ENCODE measurements at regions not wholly inside any gene's neighbourhood (a gene's known extent, or its start where the extent isn't known, plus 50 kb on each side); places are given as distances from the start of the nearest gene placed in this dataset.

DNA sequence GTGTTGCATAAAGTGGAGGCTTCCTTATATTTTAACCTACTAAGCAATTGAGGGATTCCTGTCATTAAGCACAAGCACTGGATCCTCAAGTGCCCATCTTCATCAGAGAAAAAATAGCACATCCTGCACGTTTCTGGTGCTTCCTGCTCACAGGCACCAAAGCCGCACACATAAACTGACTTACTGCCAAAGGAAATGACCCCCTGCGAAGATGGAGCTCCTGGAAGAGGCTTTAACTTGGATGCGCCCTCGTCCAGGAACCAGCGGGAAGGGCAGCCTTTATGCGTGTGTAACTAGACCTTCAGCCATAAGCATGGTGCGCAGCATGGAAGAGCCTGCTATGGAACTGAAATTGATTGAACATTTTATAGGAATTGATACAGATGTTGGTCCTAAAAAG lies 188.7 kb downstream of the FTCDNL1 start:
- ChIA-PET CTCF (no interaction called here), POLR2A (no interaction called here)
- Histone ChIP-seq H3K4me2 (ENCODE audit: insufficient read depth, low read length) (no peak overlapping the region), H2AFZ (ENCODE audit: low read depth, low read length) (no peak overlapping the region), H3K4me3 (replicated peaks in 1 of 3; ENCODE audit: insufficient read depth in 1 of 3, low read depth in 1 of 3, low read length in 3 of 3) (no peak overlapping the region), H3K4me1 (ENCODE audit: control insufficient read depth, extremely low read depth, insufficient read depth, low read length) (no peaks in the 10 kb centered on the region), H4K20me1 (replicated peaks; ENCODE audit: control insufficient read depth, extremely low read depth, insufficient read depth, low read length) (no peaks in the 10 kb centered on the region), H3K9me1 (replicated peaks; ENCODE audit: control insufficient read depth, extremely low read depth, insufficient read depth, low read length) (no peaks in the 10 kb centered on the region), H3K27me3 (ENCODE audit: control insufficient read depth in 2 of 2, insufficient read depth in 2 of 2, low read length in 2 of 2) (no peaks in the 10 kb centered on the region), H3K36me3 (ENCODE audit: control insufficient read depth in 2 of 2, extremely low read depth in 1 of 2, insufficient read depth in 2 of 2, low read length in 2 of 2) (no peaks in the 10 kb centered on the region), H3K27ac (ENCODE audit: insufficient read depth, low read depth, low read length) (no peak overlapping the region), H3K9ac (replicated peaks; ENCODE audit: extremely low read depth, insufficient read depth, low read length) (no peak overlapping the region), H3K79me2 (ENCODE audit: control insufficient read depth, insufficient read depth, low read length) (no peaks in the 10 kb centered on the region), H3K9me3 (replicated peaks; ENCODE audit: control insufficient read depth, insufficient read depth, low read length) (no peaks in the 10 kb centered on the region)
- TF ChIP-seq FOS (IDR thresholded peaks at IDR 0.05; ENCODE audit: borderline replicate concordance, insufficient read depth, low read length) (no peak), POLR2A (IDR thresholded peaks at IDR 0.05; ENCODE audit: low read depth, low read length) (no peak), GATA2 (IDR thresholded peaks at IDR 0.05; ENCODE audit: insufficient read depth, insufficient read length, low read depth, low read length) (no peak)
- DNase-seq (ENCODE audit: low read depth, low spot score) (no peak), FAIRE-seq (no peak)
- intact Hi-C loops (cut with micrococcal nuclease): no loop called here
- dilution Hi-C loops (cut with MboI; ENCODE audit: extremely low pct_ligation_motif_present, low sequenced_read_pairs): no loop called here
- BruUV-seq (replicated peaks): no TSS peak

DNA sequence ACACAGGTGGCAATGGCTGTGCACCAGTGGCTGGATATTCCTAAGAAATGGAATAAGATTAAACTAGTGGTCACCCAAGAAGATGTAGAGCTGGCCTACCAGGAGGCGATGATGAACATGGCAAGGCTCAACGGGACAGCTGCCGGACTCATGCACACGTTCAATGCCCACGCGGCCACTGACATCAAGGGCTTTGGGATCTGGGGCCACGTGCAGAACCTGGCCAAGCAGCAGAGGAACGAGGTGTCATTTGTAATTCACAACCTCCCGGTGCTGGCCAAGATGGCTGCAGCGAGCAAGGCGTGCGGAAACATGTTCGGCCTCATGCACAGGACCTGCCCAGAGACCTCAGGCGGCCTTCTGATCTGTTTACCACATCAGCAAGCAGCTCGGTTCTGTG lies 190.8 kb downstream of the FTCDNL1 start:
- POLR2A ChIA-PET: no interaction called here
- Histone ChIP-seq H3K36me3 (ENCODE audit: control insufficient read depth in 2 of 2, extremely low read depth in 1 of 2, insufficient read depth in 2 of 2, low read length in 2 of 2) (no peaks in the 10 kb centered on the region), H3K9me3 (replicated peaks; ENCODE audit: control insufficient read depth, insufficient read depth, low read length) (no peaks in the 10 kb centered on the region), H3K27me3 (ENCODE audit: control insufficient read depth in 2 of 2, insufficient read depth in 2 of 2, low read length in 2 of 2) (no peaks in the 10 kb centered on the region), H3K9ac (replicated peaks; ENCODE audit: extremely low read depth, insufficient read depth, low read length) (no peak overlapping the region), H3K27ac (ENCODE audit: insufficient read depth, low read depth, low read length) (no peak overlapping the region), H4K20me1 (replicated peaks; ENCODE audit: control insufficient read depth, extremely low read depth, insufficient read depth, low read length) (no peaks in the 10 kb centered on the region), H3K4me2 (ENCODE audit: insufficient read depth, low read length) (no peak overlapping the region), H3K9me1 (replicated peaks; ENCODE audit: control insufficient read depth, extremely low read depth, insufficient read depth, low read length) (no peaks in the 10 kb centered on the region), H3K4me1 (ENCODE audit: control insufficient read depth, extremely low read depth, insufficient read depth, low read length) (no peaks in the 10 kb centered on the region), H2AFZ (ENCODE audit: low read depth, low read length) (no peak overlapping the region), H3K79me2 (ENCODE audit: control insufficient read depth, insufficient read depth, low read length) (no peaks in the 10 kb centered on the region), H3K4me3 (replicated peaks in 1 of 3; ENCODE audit: insufficient read depth in 1 of 3, low read depth in 1 of 3, low read length in 3 of 3) (no peak overlapping the region)
- BruUV-seq (replicated peaks): no TSS peak
- intact Hi-C loops (cut with micrococcal nuclease): no loop called here
- DNase-seq (ENCODE audit: low read depth, low spot score) (no peak), FAIRE-seq (no peak)
- TF ChIP-seq JUN (IDR thresholded peaks at IDR 0.05; ENCODE audit: borderline replicate concordance, insufficient read depth, insufficient read length, low read depth) (no peak), FOS (IDR thresholded peaks at IDR 0.05; ENCODE audit: borderline replicate concordance, insufficient read depth, low read length) (no peak), POLR2A (IDR thresholded peaks at IDR 0.05; ENCODE audit: low read depth, low read length) (no peak), POLR2AphosphoS5 (IDR thresholded peaks at IDR 0.05; ENCODE audit: insufficient read depth, low read depth, low read length) (no peak), MYC (IDR thresholded peaks at IDR 0.05; ENCODE audit: low read depth, low read length) (no peak), GATA2 (IDR thresholded peaks at IDR 0.05; ENCODE audit: insufficient read depth, insufficient read length, low read depth, low read length) (no peak), EZH2 (IDR thresholded peaks at IDR 0.05; ENCODE audit: borderline replicate concordance, low read depth, low read length, severe bottlenecking) (no peak)
- TF ChIP-seq, protein P1, sequence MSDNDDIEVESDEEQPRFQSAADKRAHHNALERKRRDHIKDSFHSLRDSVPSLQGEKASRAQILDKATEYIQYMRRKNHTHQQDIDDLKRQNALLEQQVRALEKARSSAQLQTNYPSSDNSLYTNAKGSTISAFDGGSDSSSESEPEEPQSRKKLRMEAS (IDR thresholded peaks at IDR 0.05; ENCODE audit: insufficient read depth, insufficient read length): no peak
- TF ChIP-seq, protein P2, sequence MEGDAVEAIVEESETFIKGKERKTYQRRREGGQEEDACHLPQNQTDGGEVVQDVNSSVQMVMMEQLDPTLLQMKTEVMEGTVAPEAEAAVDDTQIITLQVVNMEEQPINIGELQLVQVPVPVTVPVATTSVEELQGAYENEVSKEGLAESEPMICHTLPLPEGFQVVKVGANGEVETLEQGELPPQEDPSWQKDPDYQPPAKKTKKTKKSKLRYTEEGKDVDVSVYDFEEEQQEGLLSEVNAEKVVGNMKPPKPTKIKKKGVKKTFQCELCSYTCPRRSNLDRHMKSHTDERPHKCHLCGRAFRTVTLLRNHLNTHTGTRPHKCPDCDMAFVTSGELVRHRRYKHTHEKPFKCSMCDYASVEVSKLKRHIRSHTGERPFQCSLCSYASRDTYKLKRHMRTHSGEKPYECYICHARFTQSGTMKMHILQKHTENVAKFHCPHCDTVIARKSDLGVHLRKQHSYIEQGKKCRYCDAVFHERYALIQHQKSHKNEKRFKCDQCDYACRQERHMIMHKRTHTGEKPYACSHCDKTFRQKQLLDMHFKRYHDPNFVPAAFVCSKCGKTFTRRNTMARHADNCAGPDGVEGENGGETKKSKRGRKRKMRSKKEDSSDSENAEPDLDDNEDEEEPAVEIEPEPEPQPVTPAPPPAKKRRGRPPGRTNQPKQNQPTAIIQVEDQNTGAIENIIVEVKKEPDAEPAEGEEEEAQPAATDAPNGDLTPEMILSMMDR (IDR thresholded peaks at IDR 0.05; ENCODE audit: extremely low read depth in 1 of 2, insufficient read depth in 1 of 2, low read depth in 1 of 2, low read length in 2 of 2): no peak
- CTCF ChIA-PET: no interaction called here
- dilution Hi-C loops (cut with MboI; ENCODE audit: extremely low pct_ligation_motif_present, low sequenced_read_pairs): no loop called here

All from endothelial cell of umbilical vein (primary cell).